PFSK-1 (cell line): ENCODE measurements at regions not wholly inside any gene's neighbourhood (a gene's known extent, or its start where the extent isn't known, plus 50 kb on each side); places are given as distances from the start of the nearest gene placed in this dataset.

Experiments
- FOXP2 ChIP-seq: optimal IDR thresholded peaks from 2 replicates; pipeline ENCODE3; 2011; ENCODE audit warnings: borderline replicate concordance, control low read depth, inconsistent platforms; ENCODE audit not compliant: insufficient read depth; ENCODE audit errors: extremely low read length, extremely low read depth
- SIN3A ChIP-seq: IDR thresholded peaks from 2 replicates; pipeline ENCODE4 v1.6.1; 2012; ENCODE audit warnings: mild to moderate bottlenecking, low read length, moderate library complexity, borderline replicate concordance; ENCODE audit not compliant: insufficient read depth
- TAF1 ChIP-seq: IDR thresholded peaks from 2 replicates; pipeline ENCODE4 v1.6.1; 2012; ENCODE audit warnings: low read length, control low read depth, borderline replicate concordance; ENCODE audit not compliant: insufficient read depth
- TF ChIP-seq, protein P1 (sequence below), 2 experiments: IDR thresholded peaks; 2 replicates each; pipeline versions ENCODE4 v1.6.1 to v1.8.0; 2011 to 2012; ENCODE audit warnings: low read depth in 2 of 2, low read length in 2 of 2, control low read depth in 1 of 2, inconsistent platforms in 1 of 2, mild to moderate bottlenecking in 1 of 2, moderate library complexity in 1 of 2; ENCODE audit not compliant: insufficient read depth in 1 of 2

DNA sequence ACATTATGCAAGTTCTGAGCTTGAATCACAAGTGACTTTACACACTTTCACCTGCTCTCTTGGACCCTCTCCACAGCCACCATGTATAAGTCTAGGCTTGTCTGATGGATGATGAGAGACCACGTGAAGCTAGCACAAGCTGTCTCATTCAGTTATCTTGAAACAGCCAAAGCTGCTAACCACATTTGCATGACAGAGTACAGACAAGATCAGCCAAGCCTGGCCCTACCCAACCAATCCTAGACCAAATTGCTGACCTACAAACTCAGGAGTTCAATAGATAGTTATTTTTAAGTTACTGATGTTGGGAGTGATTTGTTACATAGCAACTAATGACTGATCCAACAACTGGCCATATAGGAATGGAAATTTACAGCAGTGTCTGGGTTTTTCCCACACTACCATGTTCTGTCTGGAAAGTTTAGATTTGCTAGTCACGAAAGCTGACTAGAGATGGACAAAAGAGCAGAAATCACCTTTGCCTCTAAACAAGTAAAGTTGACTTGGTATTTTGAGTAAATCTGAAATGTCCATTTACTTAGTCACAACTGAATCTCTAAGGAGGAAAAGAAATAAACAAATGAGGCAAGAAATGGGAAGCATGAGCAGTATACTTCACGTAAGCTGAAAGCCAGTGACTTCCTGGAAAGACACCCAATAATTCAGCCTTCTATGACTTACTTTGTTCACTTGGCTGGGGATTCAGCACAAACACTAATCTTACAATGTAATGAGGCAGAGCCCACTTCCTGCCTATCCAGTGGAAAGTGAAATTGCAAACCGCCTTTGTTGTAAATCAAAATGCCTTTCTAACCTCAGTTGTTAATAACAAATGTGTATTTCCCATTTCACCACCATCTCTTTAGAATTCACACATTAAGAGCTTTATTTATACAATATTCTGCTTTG is 101.7 kb downstream of the FAM181B start:
- TF ChIP-seq SIN3A = no peak
- no peak for TF ChIP-seq TAF1
- TF ChIP-seq, protein P1, sequence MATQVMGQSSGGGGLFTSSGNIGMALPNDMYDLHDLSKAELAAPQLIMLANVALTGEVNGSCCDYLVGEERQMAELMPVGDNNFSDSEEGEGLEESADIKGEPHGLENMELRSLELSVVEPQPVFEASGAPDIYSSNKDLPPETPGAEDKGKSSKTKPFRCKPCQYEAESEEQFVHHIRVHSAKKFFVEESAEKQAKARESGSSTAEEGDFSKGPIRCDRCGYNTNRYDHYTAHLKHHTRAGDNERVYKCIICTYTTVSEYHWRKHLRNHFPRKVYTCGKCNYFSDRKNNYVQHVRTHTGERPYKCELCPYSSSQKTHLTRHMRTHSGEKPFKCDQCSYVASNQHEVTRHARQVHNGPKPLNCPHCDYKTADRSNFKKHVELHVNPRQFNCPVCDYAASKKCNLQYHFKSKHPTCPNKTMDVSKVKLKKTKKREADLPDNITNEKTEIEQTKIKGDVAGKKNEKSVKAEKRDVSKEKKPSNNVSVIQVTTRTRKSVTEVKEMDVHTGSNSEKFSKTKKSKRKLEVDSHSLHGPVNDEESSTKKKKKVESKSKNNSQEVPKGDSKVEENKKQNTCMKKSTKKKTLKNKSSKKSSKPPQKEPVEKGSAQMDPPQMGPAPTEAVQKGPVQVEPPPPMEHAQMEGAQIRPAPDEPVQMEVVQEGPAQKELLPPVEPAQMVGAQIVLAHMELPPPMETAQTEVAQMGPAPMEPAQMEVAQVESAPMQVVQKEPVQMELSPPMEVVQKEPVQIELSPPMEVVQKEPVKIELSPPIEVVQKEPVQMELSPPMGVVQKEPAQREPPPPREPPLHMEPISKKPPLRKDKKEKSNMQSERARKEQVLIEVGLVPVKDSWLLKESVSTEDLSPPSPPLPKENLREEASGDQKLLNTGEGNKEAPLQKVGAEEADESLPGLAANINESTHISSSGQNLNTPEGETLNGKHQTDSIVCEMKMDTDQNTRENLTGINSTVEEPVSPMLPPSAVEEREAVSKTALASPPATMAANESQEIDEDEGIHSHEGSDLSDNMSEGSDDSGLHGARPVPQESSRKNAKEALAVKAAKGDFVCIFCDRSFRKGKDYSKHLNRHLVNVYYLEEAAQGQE (IDR thresholded peaks at IDR 0.05; ENCODE audit: insufficient read depth in 1 of 2, low read depth in 2 of 2, low read length in 2 of 2) = no peak
- TF ChIP-seq FOXP2 = no peak
